WI38 (cell line): ENCODE measurements at regions not wholly inside any gene's neighbourhood (a gene's known extent, or its start where the extent isn't known, plus 50 kb on each side); places are given as distances from the start of the nearest gene placed in this dataset.

Experiments used
- H3K4me3 ChIP-seq: 2 replicates; pipeline ENCODE4 v1.5.1; 2011; ENCODE audit warnings: low read depth, mild to moderate bottlenecking, control low read depth, low read length
- TF ChIP-seq, protein P1 (sequence below): IDR thresholded peaks from 2 replicates; pipeline ENCODE4 v1.5.1; 2012; ENCODE audit warnings: low read depth, mild to moderate bottlenecking, control low read depth, low read length

DNA sequence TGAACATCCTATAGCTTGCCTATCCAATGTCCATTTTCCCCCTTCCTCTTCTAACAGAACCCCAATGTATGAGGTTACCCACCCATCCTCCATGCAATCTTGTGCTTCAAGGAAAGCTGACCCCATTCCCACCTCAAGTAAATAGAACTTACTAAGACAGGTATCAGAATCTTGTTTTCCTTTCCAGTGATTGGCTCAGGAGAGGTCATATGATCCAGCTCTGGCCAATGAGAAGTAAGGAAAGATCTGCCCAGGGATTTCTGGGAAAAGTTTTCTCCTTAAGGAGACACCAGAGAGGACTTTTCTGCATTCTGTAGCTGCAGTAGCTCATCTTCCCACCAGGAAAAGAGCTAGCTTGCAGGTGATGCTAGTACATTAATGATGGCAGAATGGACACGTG lies 341.8 kb upstream of the ZFP64 start:
- TF ChIP-seq, protein P1, sequence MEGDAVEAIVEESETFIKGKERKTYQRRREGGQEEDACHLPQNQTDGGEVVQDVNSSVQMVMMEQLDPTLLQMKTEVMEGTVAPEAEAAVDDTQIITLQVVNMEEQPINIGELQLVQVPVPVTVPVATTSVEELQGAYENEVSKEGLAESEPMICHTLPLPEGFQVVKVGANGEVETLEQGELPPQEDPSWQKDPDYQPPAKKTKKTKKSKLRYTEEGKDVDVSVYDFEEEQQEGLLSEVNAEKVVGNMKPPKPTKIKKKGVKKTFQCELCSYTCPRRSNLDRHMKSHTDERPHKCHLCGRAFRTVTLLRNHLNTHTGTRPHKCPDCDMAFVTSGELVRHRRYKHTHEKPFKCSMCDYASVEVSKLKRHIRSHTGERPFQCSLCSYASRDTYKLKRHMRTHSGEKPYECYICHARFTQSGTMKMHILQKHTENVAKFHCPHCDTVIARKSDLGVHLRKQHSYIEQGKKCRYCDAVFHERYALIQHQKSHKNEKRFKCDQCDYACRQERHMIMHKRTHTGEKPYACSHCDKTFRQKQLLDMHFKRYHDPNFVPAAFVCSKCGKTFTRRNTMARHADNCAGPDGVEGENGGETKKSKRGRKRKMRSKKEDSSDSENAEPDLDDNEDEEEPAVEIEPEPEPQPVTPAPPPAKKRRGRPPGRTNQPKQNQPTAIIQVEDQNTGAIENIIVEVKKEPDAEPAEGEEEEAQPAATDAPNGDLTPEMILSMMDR, result no peak
- no peak overlapping the region for H3K4me3 ChIP-seq

DNA sequence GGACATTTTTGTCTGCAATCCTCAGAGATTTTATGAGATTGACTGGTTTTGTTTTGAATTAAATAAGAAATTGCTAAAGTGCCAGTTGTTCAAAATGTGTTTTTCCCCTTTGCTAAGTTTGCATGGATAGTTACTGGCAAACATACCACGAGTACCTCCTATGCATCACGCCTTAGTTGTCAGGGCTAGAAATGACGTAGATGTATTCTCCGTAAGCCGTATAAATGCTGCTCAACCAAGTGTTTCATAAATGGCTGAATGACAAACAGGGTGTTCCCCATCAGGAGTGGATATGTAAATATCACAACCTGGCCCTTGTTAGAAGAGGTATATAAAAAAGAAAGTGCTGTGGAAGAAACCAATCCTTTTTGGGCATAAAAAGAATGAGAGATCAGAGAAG lies 341.1 kb upstream of the ZFP64 start:
- no peak overlapping the region for H3K4me3 ChIP-seq
- TF ChIP-seq, protein P1, result no peak

DNA sequence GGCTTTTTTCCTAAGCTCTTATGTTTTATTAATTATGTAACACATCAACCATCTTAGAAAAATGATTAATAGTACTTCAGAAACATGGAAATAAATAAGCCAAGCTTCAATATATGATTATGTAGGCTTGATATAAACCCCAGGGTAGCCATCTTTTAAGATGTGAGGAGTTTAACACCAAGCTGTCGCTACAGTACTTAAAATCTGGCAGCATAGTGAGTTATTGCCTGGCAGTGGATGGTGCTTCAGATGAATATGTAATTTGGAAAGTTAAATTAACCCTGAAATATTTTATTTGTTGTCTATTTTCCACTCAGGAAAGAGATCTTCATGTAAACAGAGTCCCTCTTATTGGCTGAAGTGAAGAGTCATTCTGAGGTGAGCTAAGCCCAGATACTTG lies 339.0 kb upstream of the ZFP64 start:
- TF ChIP-seq, protein P1, result no peak
- no peak overlapping the region for H3K4me3 ChIP-seq

GRCh38 chr20:52529826-52530225 lies 338.2 kb upstream of the ZFP64 start:
- TF ChIP-seq, protein P1, result no peak
- H3K4me3 ChIP-seq, result no peak overlapping the region

DNA sequence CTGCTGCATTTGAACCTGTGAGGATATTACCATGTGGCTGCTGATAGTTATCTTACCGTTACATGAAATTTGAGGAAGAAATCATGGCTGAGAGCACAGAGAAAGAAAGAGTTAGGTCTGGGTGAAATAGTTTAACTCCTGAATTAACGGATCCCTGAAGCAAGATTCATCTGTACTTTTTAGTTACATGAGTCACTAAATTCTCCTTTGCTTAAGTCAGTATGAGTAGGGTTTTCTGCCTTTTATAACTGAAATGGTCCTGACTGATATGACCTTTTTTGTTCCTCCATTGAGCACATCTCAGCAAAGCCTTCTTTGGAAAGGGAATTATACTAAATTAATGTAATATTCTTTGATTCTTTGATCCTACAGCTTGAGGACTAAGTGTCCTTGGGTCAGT lies 333.3 kb upstream of the ZFP64 start:
- TF ChIP-seq, protein P1, result no peak
- no peak overlapping the region for H3K4me3 ChIP-seq

- TF ChIP-seq, protein P1, result no peak
- no peak overlapping the region for H3K4me3 ChIP-seq
Observed at GRCh38 chr20:52518735-52519134, 327.2 kb upstream of the ZFP64 start.

DNA sequence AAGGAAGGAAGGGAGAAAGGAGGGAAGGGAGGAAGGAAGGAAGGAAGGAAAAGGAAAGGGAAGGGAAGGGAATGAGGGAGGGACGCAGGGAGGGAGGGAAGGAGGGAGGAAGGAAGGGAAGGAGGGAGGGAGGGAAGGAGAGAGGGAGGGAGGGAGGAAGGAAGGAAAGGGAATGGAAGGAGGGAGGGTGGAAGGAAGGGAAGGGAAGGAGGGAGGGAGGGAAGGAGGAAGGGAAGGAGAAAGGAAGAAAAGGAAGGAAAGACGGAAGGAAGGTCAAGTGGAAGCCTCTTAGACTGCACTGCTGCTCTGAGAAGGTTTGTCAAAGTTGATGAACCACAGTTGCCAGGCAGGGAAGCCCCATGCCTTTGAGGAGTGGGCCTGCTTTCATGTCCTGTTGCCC lies 324.3 kb upstream of the ZFP64 start:
- H3K4me3 ChIP-seq, result no peak overlapping the region
- TF ChIP-seq, protein P1, result no peak
